H9 (cell line): ENCODE measurements at regions not wholly inside any gene's neighbourhood (a gene's known extent, or its start where the extent isn't known, plus 50 kb on each side); places are given as distances from the start of the nearest gene placed in this dataset.

Experiments used
- DNase-seq: peaks from one replicate; pipeline ENCODE4 v3.0.0-alpha.2; 2017
- H2AFZ ChIP-seq: one replicate; pipeline ENCODE4 v1.6.1; 2013; ENCODE audit warnings: mild to moderate bottlenecking, low read length, control low read depth, moderate library complexity
- H2AK5ac ChIP-seq: 2 replicates; pipeline ENCODE4 v1.6.1; 2013; ENCODE audit warnings: low read length, control low read depth, mixed read lengths; ENCODE audit not compliant: insufficient read length
- H2BK120ac ChIP-seq: one replicate; pipeline ENCODE4 v1.6.1; 2013; ENCODE audit warnings: low read depth, mild to moderate bottlenecking, low read length, control low read depth, inconsistent platforms; ENCODE audit not compliant: poor library complexity, severe bottlenecking
- H2BK12ac ChIP-seq: 2 replicates; pipeline ENCODE4 v1.6.1; 2013; ENCODE audit warnings: low read length, control low read depth, mixed read lengths, low read depth; ENCODE audit not compliant: insufficient read length
- H2BK15ac ChIP-seq: 2 replicates; pipeline ENCODE4 v1.6.1; 2013; ENCODE audit warnings: low read depth, low read length, control low read depth
- H2BK20ac ChIP-seq: one replicate; pipeline ENCODE4 v1.6.1; 2013; ENCODE audit warnings: low read depth, mild to moderate bottlenecking, low read length, control low read depth, inconsistent platforms; ENCODE audit not compliant: poor library complexity, severe bottlenecking
- H2BK5ac ChIP-seq: 2 replicates; pipeline ENCODE4 v1.6.1; 2013; ENCODE audit warnings: low read length, control low read depth, mixed read lengths; ENCODE audit not compliant: insufficient read length
- H3K14ac ChIP-seq: 2 replicates; pipeline ENCODE4 v1.6.1; 2013; ENCODE audit warnings: low read length, control low read depth; ENCODE audit not compliant: insufficient read depth
- H3K18ac ChIP-seq: 2 replicates; pipeline ENCODE4 v1.6.1; 2013; ENCODE audit warnings: low read depth, mild to moderate bottlenecking, mixed read lengths, low read length, control low read depth; ENCODE audit not compliant: insufficient read length
- H3K23ac ChIP-seq: 2 replicates; pipeline ENCODE4 v1.6.1; 2013; ENCODE audit warnings: low read length, control low read depth, mixed read lengths, low read depth; ENCODE audit not compliant: insufficient read length
- H3K23me2 ChIP-seq: 2 replicates; pipeline ENCODE4 v1.6.1; 2013; ENCODE audit warnings: low read depth, mild to moderate bottlenecking, mixed read lengths, low read length, control low read depth; ENCODE audit not compliant: insufficient read length, poor library complexity, severe bottlenecking
- H3K27ac ChIP-seq: 2 replicates; pipeline ENCODE4 v1.5.1; 2013; ENCODE audit warnings: low read length, control low read depth, mixed read lengths, low read depth; ENCODE audit not compliant: insufficient read length
- H3K27me3 ChIP-seq: 2 replicates; pipeline ENCODE4 v1.6.1; 2013; ENCODE audit warnings: low read length, control low read depth, inconsistent platforms; ENCODE audit not compliant: insufficient read depth
- H3K4ac ChIP-seq: 2 replicates; pipeline ENCODE4 v1.6.1; 2013; ENCODE audit warnings: low read depth, mild to moderate bottlenecking, control low read depth, inconsistent platforms, low read length, moderate library complexity
- H3K4me1 ChIP-seq: 2 replicates; pipeline ENCODE4 v1.6.1; 2013; ENCODE audit warnings: low read length, control low read depth, inconsistent platforms; ENCODE audit not compliant: insufficient read depth
- H3K4me2 ChIP-seq: 2 replicates; pipeline ENCODE4 v1.6.1; 2013; ENCODE audit warnings: low read length, control low read depth, mixed read lengths; ENCODE audit not compliant: insufficient read length, insufficient read depth
- H3K56ac ChIP-seq: 2 replicates; pipeline ENCODE4 v1.6.1; 2013; ENCODE audit warnings: low read depth, mild to moderate bottlenecking, mixed read lengths, low read length, control low read depth; ENCODE audit not compliant: insufficient read length
- H3K79me1 ChIP-seq: 2 replicates; pipeline ENCODE4 v1.6.1; 2013; ENCODE audit warnings: low read depth, mild to moderate bottlenecking, moderate library complexity, low read length, control low read depth, inconsistent platforms; ENCODE audit not compliant: insufficient read depth, poor library complexity, severe bottlenecking
- H3K79me2 ChIP-seq: 2 replicates; pipeline ENCODE4 v1.6.1; 2013; ENCODE audit warnings: low read length, control low read depth, inconsistent platforms; ENCODE audit not compliant: insufficient read depth
- H3K9ac ChIP-seq: 2 replicates; pipeline ENCODE4 v1.6.1; 2013; ENCODE audit warnings: low read length, control low read depth, mixed read lengths; ENCODE audit not compliant: insufficient read length; ENCODE audit errors: extremely low read depth
- H3K9me3 ChIP-seq: one replicate; pipeline ENCODE4 v1.6.1; 2013; ENCODE audit warnings: low read depth, low read length, inconsistent platforms; ENCODE audit not compliant: control insufficient read depth
- H3T11ph ChIP-seq: one replicate; pipeline ENCODE4 v1.6.1; 2013; ENCODE audit warnings: mild to moderate bottlenecking, low read length, control low read depth, inconsistent platforms
- H4K20me1 ChIP-seq: one replicate; pipeline ENCODE4 v1.6.1; 2013; ENCODE audit not compliant: control insufficient read depth, insufficient read length, insufficient read depth
- H4K5ac ChIP-seq: 2 replicates; pipeline ENCODE4 v1.6.1; 2013; ENCODE audit warnings: low read depth, mild to moderate bottlenecking, mixed read lengths, low read length, control low read depth; ENCODE audit not compliant: insufficient read length
- H4K8ac ChIP-seq: replicated peaks from 2 replicates; pipeline ENCODE4 v1.6.1; 2013; ENCODE audit warnings: low read length, control low read depth, mixed read lengths, low read depth; ENCODE audit not compliant: insufficient read length
- H4K91ac ChIP-seq: 2 replicates; pipeline ENCODE4 v1.6.1; 2013; ENCODE audit warnings: low read depth, mild to moderate bottlenecking, moderate library complexity, mixed read lengths, low read length, control low read depth; ENCODE audit not compliant: insufficient read length
- H3K27ac Mint-ChIP-seq, 3 experiments: 2 replicates in 2 of 3; 3 replicates in 1 of 3; pipeline ENCODE4 v1.8.0; 2020 to 2021; ENCODE audit warnings: mixed read lengths in 3 of 3, mild to moderate bottlenecking in 1 of 3, moderate library complexity in 1 of 3
- H3K27me3 Mint-ChIP-seq: 2 replicates; pipeline ENCODE4 v1.8.0; 2021; ENCODE audit warnings: low read depth, mild to moderate bottlenecking, moderate library complexity, mixed read lengths
- H3K36me3 Mint-ChIP-seq, 3 experiments: 2 replicates in 2 of 3; 3 replicates in 1 of 3; pipeline ENCODE4 v1.8.0; 2020 to 2021; ENCODE audit warnings: low read depth in 3 of 3, mixed read lengths in 3 of 3; ENCODE audit not compliant: insufficient read depth in 1 of 3
- H3K4me1 Mint-ChIP-seq, 2 experiments: 2 replicates each; pipeline ENCODE4 v1.8.0; 2020; ENCODE audit warnings: mixed read lengths in 2 of 2
- H3K4me3 Mint-ChIP-seq, 2 experiments: 2 replicates in 1 of 2; 3 replicates in 1 of 2; pipeline ENCODE4 v1.8.0; 2020 to 2021; ENCODE audit warnings: mild to moderate bottlenecking in 2 of 2, mixed read lengths in 2 of 2, moderate library complexity in 1 of 2
- H3K9me3 Mint-ChIP-seq, 2 experiments: 2 replicates in 1 of 2; 3 replicates in 1 of 2; pipeline ENCODE4 v1.8.0; 2020; ENCODE audit warnings: mild to moderate bottlenecking in 2 of 2, mixed read lengths in 2 of 2, moderate library complexity in 1 of 2
- CTCF ChIP-seq: fragments of 200-600 bp; sonication (generic); conservative IDR thresholded peaks from 3 replicates; pipeline ENCODE4 v1.8.0; 2021; ENCODE audit warnings: antibody characterized with exemption, mild to moderate bottlenecking
- WGBS: extraction: QIAGEN DNeasy Blood & Tissue Kit; methylation state at CpG from one replicate; pipeline ENCODE4 v1.1.7; 2013; ENCODE audit warnings: missing lambda C conversion rate, low lambda C conversion rate, mixed read lengths; ENCODE audit not compliant: insufficient read length; ENCODE audit errors: extremely low coverage; 5-methylcytosine and 5-hydroxymethylcytosine counted together

GRCh38 chr20:10897336-10897735 lies 223.5 kb upstream of the JAG1 start:
- no peaks in the 10 kb centered on the region for H3K9me3 Mint-ChIP-seq
- H3K4me1 Mint-ChIP-seq: no peaks in the 10 kb centered on the region
- no peaks in the 10 kb centered on the region for H3K4me1 ChIP-seq
- H3K18ac ChIP-seq: no peak overlapping the region
- no peaks in the 10 kb centered on the region for H4K20me1 ChIP-seq
- no peak overlapping the region for H2AK5ac ChIP-seq
- no peak overlapping the region for H2BK5ac ChIP-seq
- no peak overlapping the region for H3T11ph ChIP-seq
- no peak overlapping the region for H4K91ac ChIP-seq
- H3K9me3 ChIP-seq: no peaks in the 10 kb centered on the region
- H2BK120ac ChIP-seq: no peak overlapping the region
- no peak overlapping the region for H3K27ac Mint-ChIP-seq
- H3K56ac ChIP-seq: no peak overlapping the region
- H2BK15ac ChIP-seq: no peak overlapping the region
- no peak overlapping the region for H3K4me3 Mint-ChIP-seq
- H3K79me2 ChIP-seq: no peaks in the 10 kb centered on the region
- H2AFZ ChIP-seq: no peak overlapping the region
- no peak overlapping the region for H3K23ac ChIP-seq
- H3K4me2 ChIP-seq: no peak overlapping the region
- H2BK12ac ChIP-seq: no peak overlapping the region
- H3K14ac ChIP-seq: no peak overlapping the region
- H3K23me2 ChIP-seq: no peaks in the 10 kb centered on the region
- no peaks in the 10 kb centered on the region for H3K79me1 ChIP-seq
- H3K27me3 Mint-ChIP-seq: no peaks in the 10 kb centered on the region
- no peak overlapping the region for H3K9ac ChIP-seq
- TF ChIP-seq CTCF: no peak
- no peak overlapping the region for H4K5ac ChIP-seq
- no peaks in the 10 kb centered on the region for H3K27me3 ChIP-seq
- DNase-seq: no peak
- H3K27ac ChIP-seq: no peak overlapping the region
- H4K8ac ChIP-seq: no peak overlapping the region
- no peak overlapping the region for H3K4ac ChIP-seq
- no peaks in the 10 kb centered on the region for H3K36me3 Mint-ChIP-seq
- no peak overlapping the region for H2BK20ac ChIP-seq
- no CpG with 5 or more reads among the region's 1 CpG for WGBS
